ENCODE measurements at regions not wholly inside any gene's neighbourhood (a gene's known extent, or its start where the extent isn't known, plus 50 kb on each side); places are given as distances from the start of the nearest gene placed in this dataset.
"Not testable (repeated sequence)": the region's sequence is repeated elsewhere in the genome, so short reads cannot be mapped to it uniquely, and the experiment has no call there.

DNA sequence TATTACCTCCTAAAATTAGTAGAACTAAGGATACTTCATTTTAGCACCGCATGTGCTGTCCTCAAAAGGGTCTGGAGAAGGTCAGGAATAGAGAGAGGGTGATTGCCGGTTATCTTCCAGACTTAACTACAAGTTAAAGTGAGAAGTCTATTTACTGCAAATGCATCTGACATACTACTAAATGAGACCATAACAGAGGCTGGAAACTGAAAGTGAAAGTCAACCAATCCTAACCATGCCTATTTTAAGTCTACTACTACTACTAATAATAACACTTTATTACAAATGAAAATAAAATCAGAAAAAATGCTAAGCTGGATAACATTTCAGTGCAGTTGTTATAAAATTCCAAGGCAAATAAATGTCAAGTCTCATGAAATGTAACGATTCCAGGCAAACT lies 244.7 kb downstream of the KIF20B start:
- DNase-seq (ENCODE audit: low read depth, low spot score), result no peak

DNA sequence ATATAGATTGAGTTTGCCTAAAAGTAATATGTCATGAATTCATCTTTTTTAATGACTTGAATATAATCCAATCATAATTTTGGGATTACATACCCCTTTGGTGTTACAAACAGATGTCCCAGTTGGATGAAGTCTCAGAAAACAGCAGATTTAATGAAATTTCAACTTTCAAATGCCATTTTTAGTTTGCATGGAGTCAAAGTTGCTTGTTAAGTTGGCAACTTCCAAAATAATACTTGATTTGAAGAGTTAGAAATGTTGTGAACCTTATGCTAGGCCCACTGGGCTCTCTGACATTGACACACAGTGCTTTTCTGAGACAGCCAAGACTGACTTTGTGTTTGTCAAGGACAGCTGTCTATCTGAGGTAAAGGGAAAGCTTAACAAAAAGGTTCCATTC lies 248.1 kb downstream of the KIF20B start:
- no peak for DNase-seq (ENCODE audit: low read depth, low spot score)

DNA sequence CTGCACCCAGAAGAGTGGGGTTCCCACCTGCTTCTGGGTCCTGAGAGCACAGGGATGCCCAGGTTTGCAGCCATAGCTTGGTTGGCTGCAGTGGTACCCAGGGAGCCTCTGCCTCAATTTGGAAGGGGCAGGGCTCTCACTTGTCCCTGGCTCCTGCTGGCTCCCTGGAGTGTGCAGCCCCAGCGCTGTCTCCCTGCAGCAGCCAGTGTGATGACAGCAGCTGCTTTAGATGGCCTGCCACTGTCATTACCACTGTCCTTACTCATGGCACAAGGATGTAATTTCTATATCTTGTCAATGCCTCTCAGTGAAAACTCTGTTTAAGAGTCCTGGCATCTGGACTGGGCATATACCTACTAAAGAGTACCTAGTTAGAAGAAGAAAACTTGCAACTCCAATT lies 250.9 kb downstream of the KIF20B start:
- DNase-seq (ENCODE audit: low read depth, low spot score), result no peak

DNA sequence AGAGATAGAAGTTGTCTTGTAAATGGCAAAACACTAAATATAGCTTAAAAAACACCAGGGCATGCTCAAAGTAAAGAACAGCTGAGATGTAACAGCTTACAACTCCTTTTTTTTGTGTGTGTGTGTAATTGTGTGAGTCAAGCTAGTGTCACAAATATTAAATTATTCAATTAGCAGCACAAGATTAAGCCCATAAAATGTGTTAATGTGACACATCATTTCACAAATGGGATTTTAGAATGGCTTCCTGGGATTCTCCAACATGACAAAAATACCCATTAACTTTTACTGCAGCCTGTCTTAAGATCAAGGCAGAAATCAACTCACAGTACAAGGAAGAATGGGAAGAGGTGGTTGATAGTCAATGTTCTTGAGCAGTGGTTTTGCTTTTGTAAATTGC lies 251.4 kb downstream of the KIF20B start:
- no peak for DNase-seq (ENCODE audit: low read depth, low spot score)

DNA sequence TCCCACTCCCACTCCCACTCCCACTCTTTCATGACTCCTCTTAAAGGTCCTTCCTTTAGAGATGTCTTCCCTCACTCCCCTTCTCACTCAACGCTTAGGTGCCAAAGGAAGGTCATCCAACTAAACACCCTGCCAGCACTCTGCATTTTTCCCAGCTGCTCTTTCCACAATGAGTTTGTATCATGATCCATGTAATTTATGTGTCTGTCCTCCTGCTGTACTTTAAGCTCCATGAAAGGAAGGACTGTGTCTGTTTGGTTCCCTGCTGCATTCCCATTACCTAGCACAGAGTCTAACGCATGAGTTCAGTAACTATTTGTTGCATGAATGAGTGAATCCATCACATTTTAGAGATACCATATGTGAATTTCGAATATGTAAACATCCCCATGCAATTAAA lies 252.7 kb downstream of the KIF20B start:
- no peak for DNase-seq (ENCODE audit: low read depth, low spot score)

DNA sequence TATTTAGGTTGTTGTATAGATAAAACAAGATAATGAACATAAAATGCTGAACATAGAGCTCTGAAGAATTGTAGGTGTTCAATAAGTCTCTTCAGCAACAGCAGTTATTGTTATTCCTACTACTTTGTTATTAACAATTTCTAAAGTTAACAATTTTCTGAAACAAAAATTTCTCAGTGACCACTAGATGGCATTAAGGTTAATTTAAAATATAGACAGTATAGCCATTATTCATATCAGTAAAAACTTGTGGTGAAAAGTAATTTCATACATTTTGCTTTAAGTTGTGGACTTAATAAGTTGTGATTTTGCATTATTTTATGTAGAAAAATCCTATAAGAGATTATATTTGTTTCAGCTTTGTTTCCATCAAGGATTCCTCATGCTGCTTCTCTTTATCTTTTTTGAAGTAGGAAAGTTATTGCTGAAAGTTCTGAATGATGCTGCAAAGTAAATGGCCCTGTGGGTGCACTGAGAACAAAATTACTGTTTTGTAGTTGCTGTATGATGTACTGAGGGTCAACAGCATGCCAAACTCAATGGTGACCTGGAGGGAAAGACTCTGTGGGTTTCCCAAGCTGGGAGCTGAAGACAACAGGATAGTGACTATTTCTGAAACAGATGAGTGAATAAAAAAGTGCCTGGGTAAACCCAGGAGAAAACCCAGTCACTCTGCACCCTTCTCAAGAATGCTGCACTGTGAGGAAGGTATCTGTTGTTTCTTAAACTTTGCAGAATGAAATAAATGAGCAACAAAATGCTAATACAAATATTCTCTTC lies 253.6 kb downstream of the KIF20B start:
- DNase-seq (ENCODE audit: low read depth, low spot score), result no peak

DNA sequence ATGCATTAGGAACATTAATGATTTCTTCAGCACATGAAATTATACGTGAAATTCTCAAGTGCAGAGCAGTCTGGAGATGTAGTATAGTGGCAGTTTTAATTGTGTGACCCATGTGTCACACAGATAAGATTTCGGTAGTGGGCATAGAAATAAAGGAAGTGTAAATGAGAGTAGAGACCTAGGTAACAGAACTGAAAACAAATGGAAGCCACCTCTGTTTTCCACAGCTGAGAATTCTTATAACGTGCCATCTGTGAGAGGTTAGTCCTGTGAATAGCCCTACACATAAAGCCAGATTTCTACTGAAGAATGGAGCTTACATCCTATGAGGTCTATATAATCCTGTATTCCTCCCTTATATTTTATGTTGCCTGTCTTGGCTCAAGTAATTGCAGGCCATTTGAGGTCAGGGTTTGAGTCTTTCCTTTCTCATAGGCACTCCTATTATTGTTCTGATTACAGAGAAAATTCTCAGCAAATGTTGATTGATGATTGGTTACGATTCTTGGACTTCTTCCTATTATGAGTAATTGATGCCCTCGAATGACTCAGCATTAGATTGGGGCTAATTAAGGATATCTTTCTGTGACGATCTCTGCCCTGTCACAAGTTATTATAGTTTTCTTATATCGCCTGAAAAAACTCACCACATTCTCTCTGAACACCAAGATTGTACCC lies 258.2 kb downstream of the KIF20B start:
- no peak for DNase-seq (ENCODE audit: low read depth, low spot score)

DNA sequence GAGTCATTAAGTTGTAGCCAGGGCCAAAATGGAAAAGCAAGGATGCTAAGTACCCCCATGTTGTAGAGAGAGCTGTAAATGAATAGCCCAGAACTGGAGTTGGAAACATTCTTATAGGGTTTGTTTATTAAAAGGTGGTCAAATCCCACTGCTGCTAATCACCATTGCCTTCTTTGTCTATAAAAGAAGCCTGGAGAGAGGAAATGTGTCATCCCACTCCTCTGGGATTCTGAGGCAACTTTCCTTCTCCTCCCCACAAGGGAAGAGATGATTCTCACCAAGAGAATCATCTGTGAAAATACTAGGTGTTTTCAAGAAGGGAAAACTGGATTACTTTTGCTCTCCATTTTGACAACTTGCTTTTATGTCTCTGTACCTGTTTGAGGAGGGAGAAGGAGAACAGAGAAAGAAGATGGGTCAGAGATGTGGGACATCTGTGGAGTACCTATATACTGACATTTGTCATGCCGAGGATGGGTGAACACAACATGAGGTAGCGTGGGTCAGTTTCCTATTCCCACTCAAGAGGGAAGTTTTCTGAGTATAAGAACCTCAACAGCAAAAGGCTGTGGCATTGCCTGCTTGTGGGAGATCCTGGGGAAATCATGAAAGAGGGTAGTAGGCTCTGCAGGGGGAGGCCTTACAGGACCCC lies 262.2 kb downstream of the KIF20B start:
- no peak for DNase-seq (ENCODE audit: low read depth, low spot score)

DNA sequence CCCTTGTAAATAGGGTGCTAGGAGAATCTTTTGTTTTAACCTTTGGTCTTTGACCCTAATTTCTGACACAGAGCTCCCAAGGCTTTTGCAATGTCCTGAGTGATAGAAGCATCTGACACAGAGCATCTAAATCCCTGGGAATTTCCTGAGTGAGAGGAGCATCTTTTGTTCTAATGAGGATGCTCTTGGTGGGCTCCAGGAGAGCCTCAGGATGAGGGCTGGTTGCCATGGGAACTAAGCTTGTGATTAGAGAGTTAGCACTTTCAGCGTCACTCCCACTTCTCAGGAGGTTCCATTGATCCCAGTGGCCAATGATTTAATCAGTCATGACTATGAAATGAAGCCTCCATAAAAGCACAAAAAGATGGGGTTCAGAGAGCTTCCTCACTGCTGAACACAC lies 264.8 kb downstream of the KIF20B start:
- DNase-seq (ENCODE audit: low read depth, low spot score), result no peak

DNA sequence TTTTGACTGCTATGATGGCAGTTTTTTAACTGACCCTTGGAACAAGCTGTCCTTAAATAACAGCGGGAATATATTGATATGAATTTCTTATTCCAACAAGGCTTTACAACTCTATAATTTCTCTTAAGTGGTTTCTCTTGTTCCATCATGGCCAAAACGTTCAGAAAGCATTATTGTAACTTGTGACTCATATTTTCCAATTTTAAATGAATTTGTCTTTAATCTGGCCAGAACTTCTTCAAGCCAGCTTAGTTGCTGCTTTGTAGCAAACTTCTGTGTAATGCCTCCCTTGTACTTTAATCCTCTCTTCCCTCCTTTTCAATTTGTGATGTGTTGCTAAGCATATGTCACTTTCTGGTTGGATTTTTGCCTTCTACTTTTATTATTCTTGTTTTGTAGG lies 271.9 kb downstream of the KIF20B start:
- DNase-seq (ENCODE audit: low read depth, low spot score), result no peak

DNA sequence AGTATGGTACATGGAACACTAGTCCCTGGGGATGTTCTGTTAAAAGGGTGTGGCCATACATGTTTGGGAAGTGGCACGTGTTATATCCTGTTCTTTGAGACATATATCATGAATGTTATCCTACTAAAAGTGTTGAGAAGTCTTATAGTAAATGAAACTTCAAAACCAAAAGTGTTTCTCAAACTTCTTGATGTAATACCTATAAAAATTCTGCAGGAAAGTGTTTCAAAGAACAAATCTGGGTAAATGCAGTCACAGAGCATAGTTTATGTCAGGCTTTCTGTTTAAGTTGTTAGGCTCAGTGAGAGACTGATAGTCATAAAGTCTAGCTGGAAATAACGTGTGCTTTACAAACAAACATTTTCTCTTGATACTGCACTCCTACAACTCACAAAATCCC lies 273.7 kb downstream of the KIF20B start:
- DNase-seq (ENCODE audit: low read depth, low spot score), result no peak

DNA sequence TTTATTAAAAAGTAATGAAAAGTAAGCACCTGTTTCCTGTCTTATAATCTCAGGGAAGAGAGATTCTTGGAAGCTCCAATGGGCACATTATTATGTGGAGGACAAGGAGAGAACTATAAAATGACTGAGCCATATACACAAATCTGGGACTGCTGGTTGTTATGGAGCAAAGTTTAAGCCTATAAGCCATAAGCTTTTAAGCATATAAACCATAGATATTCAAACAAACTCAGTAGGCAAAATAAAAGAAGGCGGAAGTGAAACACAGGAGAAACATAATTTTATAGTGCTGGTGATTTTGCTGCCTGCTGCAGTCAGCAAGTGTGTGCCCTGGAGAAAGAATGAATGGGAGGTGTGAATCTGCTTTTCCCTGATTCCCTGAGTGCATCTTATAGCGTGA lies 274.4 kb downstream of the KIF20B start:
- no peak for DNase-seq (ENCODE audit: low read depth, low spot score)

DNA sequence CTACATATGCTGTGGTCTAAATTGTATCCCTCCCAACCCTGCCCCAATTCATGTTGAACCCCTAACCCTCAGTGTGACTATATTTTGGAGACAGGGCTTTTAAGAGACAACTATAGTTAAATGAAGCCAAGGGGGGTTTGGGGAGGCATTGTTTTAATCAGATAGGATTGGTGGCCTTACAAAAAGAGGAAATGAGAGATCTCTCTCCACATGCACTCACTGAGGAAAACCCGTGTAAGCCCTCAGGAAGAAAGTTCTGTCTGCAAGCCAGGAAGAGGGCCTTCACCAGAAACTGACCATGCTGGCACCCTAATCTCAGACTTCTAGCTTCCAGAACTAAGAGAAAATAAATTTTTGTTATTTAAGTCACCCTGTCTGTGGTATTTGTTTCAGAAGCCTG lies 276.7 kb downstream of the KIF20B start:
- DNase-seq (ENCODE audit: low read depth, low spot score), result no peak

DNA sequence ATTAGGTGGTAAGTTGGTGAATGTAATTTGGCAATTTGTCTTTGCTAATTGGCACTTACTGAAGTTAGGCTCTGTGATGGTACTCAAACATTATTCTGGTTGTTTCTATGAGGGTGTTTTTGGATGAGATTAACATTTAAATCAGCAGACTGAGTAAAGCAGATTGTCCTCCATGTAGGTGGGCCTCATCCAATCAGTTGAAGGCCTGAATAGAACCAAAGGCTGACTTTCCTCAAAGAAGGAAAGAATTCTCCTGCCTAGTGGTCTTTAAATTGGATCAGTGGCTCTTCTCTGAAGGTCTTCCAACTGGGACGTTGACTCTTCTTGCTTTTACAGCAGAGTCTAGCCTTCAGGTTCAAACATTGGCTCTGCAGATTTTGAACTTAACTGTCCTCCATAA lies 278.3 kb downstream of the KIF20B start:
- no peak for DNase-seq (ENCODE audit: low read depth, low spot score)

DNA sequence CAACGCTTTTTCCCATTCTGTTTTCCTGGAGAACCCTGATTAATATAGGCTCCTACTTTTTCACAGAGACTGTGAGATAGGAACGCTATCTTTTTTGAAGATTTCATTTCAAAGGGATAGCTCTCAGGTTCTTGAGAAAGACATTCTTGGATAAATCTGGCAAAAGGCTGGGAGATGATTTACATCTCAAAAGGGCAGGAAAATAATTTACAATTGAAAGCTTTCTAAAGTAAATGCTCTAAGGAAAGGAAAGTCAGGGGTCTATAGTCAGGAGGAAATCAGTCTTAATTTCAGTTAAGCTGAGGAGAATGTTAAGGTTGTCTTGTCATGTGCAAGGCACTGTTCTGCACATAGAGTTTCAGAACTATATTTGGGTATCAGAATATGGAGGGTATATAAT lies 278.8 kb downstream of the KIF20B start:
- no peak for DNase-seq (ENCODE audit: low read depth, low spot score)

DNA sequence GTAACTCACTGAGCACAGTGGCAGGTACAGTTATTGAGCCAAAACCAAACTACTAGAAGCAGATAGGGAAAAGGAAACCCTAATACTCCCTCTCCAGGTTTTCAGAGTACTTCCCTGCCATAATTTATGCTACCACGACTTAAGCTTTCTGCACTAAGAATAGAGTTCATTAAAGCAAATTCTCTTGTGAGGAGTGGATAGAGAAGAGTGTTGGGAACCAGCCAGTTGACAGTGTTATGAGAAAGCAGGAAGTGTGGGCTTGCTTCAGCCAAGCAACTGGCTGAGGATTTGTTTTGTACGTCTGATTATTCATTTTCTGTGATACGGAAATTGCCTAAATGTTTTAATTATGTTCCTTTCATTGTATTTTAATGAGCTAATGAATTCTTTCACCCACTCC lies 280.5 kb downstream of the KIF20B start:
- no peak for DNase-seq (ENCODE audit: low read depth, low spot score)

DNA sequence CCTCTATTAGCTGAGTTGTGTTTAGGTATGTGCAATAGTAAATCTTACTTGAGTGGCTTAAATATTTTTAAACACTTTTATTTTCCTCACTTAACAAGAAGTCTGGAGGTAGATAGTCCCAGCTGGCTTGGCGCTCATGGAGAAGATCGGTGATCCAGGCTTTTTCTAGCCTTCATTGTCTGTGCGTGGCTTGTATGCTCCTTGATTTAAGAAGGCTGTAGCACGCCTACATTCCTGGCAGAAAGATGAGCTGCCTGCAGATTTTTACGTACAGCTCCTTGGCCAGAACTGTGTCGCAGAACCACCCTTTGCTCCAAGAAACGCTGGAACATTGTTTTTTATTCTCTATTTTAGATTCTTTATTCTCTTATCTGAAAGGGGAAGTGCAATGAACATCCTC lies 284.1 kb downstream of the KIF20B start:
- DNase-seq (ENCODE audit: low read depth, low spot score), result no peak

DNA sequence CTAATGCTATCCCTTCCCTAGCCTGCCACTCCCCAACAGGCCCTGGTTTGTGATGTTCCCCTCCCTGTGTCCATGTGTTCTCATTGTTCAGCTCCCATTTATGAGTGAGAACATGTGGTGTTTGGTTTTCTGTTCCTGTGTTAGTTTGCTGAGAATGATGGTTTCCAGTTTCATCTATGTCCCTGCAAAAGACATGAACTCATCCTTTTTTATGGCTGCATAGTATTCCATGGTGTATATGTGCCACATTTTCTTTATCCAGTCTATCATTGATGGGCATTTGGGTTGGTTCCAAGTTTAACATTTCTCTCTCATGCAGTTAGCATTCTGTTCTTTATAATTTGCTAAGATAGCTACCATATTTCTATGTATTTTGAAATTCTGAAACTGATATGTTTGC lies 287.0 kb downstream of the KIF20B start:
- not testable (repeated sequence) for DNase-seq (ENCODE audit: low read depth, low spot score)

DNA sequence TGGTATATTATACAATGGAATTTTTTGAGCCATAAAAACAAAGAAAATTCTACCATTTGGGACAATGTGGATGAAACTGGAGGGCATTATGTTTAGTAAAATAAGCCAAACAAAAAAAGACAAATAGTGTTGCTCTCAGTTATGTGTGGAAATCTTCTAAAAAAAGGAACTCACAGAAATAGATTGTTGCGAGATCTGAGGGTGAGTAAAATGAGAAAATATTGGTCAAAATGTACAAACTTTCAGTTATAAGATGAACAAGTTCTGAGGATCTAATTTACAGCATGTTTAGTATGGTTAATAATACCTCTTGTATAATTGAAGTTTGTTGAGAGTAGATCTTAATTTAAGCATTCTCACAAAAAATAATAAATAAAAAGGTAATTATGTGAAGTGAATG lies 291.2 kb downstream of the KIF20B start:
- no peak for DNase-seq (ENCODE audit: low read depth, low spot score)

DNA sequence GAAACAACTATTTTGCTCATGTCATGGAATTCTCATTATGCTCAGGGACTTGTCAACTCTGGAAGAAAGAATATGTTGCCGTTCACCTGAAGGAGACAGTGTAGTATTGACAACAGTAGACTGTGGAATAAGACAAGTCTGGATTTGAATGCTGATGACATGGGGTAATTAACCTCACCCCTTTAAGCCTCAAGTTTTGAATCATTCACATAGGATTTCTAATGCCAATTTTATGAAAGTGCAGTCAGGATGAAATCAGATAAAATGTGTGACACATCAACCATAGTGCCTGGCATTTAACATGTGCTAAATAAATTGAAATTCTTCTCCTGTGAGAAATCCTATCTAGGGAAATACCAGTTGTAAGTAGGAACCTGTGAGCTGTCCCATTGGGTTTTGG lies 305.8 kb downstream of the KIF20B start:
- DNase-seq (ENCODE audit: low read depth, low spot score), result no peak

DNA sequence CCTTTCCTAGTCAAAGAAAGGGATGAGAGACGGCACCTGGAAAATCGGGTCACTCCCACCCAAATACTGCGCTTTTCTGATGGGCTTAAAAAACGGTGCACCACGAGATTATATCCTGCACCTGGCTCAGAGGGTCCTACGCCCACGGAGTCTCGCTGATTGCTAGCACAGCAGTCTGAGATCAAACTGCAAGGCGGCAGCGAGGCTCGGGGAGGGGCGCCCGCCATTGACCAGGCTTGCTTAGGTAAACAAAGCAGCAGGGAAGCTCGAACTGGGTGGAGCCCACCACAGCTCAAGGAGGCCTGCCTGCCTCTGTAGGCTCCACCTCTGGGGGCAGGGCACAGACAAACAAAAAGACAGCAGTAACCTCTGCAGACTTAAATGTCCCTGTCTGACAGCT lies 309.9 kb downstream of the KIF20B start:
- DNase-seq (ENCODE audit: low read depth, low spot score), result not testable (repeated sequence)

DNA sequence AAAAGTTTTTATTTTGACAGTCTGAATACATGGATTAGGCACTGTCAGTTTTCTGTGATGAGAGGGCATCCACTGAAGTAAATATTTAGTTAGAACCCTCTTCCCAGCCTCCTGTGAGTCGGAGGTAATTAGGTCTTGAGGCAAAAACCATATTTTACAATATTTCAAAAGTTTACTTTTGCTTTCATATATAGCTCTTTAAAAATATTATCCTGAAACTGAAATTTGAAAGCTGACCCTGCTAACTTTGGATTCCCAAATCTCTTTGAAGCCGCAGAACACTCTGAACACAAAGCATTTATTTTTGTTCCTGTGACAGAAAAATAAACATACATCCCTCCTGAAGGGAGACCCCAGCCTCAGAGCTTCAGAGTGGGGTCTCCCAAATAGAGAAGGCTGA lies 317.4 kb downstream of the KIF20B start:
- DNase-seq (ENCODE audit: low read depth, low spot score), result no peak

DNA sequence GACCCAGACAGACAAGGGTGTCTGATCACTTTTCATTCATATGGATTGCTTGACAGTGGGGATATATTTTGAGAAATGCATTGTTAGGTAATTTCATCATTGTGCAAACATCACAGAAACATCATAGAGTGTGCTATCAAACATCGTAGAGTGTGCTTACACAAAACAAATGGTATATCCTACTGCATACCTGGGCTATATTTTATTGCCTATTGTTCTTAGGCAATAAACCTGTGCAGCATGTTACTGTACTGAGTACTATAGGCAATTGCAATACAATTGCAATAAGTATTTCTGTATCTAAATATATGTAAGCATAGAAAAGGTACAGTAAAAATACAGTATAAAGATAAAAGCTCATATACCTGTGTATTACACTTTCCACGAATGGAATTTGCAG lies 319.1 kb downstream of the KIF20B start:
- DNase-seq (ENCODE audit: low read depth, low spot score), result no peak

Measured in pulmonary artery endothelial cell (primary cell).